ENCODE measurements at regions not wholly inside any gene's neighbourhood (a gene's known extent, or its start where the extent isn't known, plus 50 kb on each side); places are given as distances from the start of the nearest gene placed in this dataset.

GRCh38 chr15:81073801-81074200 is 60.3 kb upstream of the CFAP161 start:
- TF ChIP-seq CTCF (IDR thresholded peaks at IDR 0.05; ENCODE audit: low read length) (no peak), EZH2phosphoT487 (IDR thresholded peaks at IDR 0.05; ENCODE audit: low read length) (no peak), EZH2 (optimal IDR thresholded peaks at IDR 0.05; ENCODE audit: low read depth, low read length) (no peak)
